Epithelial cell of proximal tubule (primary cell): ENCODE measurements at regions not wholly inside any gene's neighbourhood (a gene's known extent, or its start where the extent isn't known, plus 50 kb on each side); places are given as distances from the start of the nearest gene placed in this dataset.

ENCODE experiments used
- DNase-seq: peaks from one replicate; pipeline ENCODE4 v3.0.0-alpha.2; 2011; ENCODE audit warnings: low read depth
- H3K4me3 ChIP-seq: 2 replicates; pipeline ENCODE4 v1.5.1; 2011; ENCODE audit warnings: low read depth, mild to moderate bottlenecking, low read length
- CTCF ChIP-seq: conservative IDR thresholded peaks from 2 replicates; pipeline ENCODE4 v1.5.1; 2012; ENCODE audit warnings: low read depth, mild to moderate bottlenecking, low read length

- DNase-seq: no peak
- no peak overlapping the region for H3K4me3 ChIP-seq
- no peak for TF ChIP-seq CTCF
Measured at GRCh38 chr17:12579288-12579687, 86.4 kb upstream of the MYOCD start.

GRCh38 chr17:12580640-12581039, 85.0 kb upstream of the MYOCD start:
- TF ChIP-seq CTCF: no peak
- DNase-seq: no peak

GRCh38 chr17:12584727-12585126, 81.0 kb upstream of the MYOCD start:
- no peak for TF ChIP-seq CTCF
- H3K4me3 ChIP-seq: no peak overlapping the region
- no peak for DNase-seq

More at GRCh38 chr17:12580640-12581039, 85.0 kb upstream of the MYOCD start:
- H3K4me3 ChIP-seq: no peak overlapping the region

GRCh38 chr17:12588531-12588930, 77.2 kb upstream of the MYOCD start:
- TF ChIP-seq CTCF: no peak
- no peak overlapping the region for H3K4me3 ChIP-seq
- no peak for DNase-seq

GRCh38 chr17:12590417-12590816, 75.3 kb upstream of the MYOCD start:
- no peak for TF ChIP-seq CTCF
- H3K4me3 ChIP-seq: no peak overlapping the region
- no peak for DNase-seq

GRCh38 chr17:12591021-12591735, 74.5 kb upstream of the MYOCD start:
- no peak for TF ChIP-seq CTCF
- H3K4me3 ChIP-seq: no peak overlapping the region
- no peak for DNase-seq

- no peak overlapping the region for H3K4me3 ChIP-seq
- no peak for TF ChIP-seq CTCF
- no peak for DNase-seq
Measured at GRCh38 chr17:12592941-12593340, 72.7 kb upstream of the MYOCD start.
